ENCODE measurements at regions not wholly inside any gene's neighbourhood (a gene's known extent, or its start where the extent isn't known, plus 50 kb on each side); places are given as distances from the start of the nearest gene placed in this dataset.
A peak's percentile ranks its signal among the peaks of the same experiment; 100 is the strongest.
"Not testable (repeated sequence)": the region's sequence is repeated elsewhere in the genome, so short reads cannot be mapped to it uniquely, and the experiment has no call there.

GRCh38 chrX:92081250-92081649 lies 302.1 kb downstream of the PCDH11X start:
- DNase-seq (ENCODE audit: low read depth), result not testable (repeated sequence)

- peak; percentile 0 for DNase-seq (ENCODE audit: low read depth)
Observed at GRCh38 chrX:92090756-92091155, 311.6 kb downstream of the PCDH11X start.

GRCh38 chrX:92098136-92098535 lies 319.0 kb downstream of the PCDH11X start:
- DNase-seq (ENCODE audit: low read depth), result not testable (repeated sequence)

- not testable (repeated sequence) for DNase-seq (ENCODE audit: low read depth)
Observed at GRCh38 chrX:92100095-92100494, 320.9 kb downstream of the PCDH11X start.

- DNase-seq (ENCODE audit: low read depth), result not testable (repeated sequence)
Observed at GRCh38 chrX:92105693-92106092, 326.5 kb downstream of the PCDH11X start.

GRCh38 chrX:92106671-92107070 lies 327.5 kb downstream of the PCDH11X start:
- DNase-seq (ENCODE audit: low read depth), result not testable (repeated sequence)

- not testable (repeated sequence) for DNase-seq (ENCODE audit: low read depth)
Observed at GRCh38 chrX:92110410-92110911, 331.3 kb downstream of the PCDH11X start.

GRCh38 chrX:92117701-92118100 lies 338.5 kb downstream of the PCDH11X start:
- not testable (repeated sequence) for DNase-seq (ENCODE audit: low read depth)

GRCh38 chrX:92163035-92163434 lies 383.9 kb downstream of the PCDH11X start:
- DNase-seq (ENCODE audit: low read depth), result not testable (repeated sequence)

GRCh38 chrX:92209936-92210335 lies 430.8 kb downstream of the PCDH11X start:
- DNase-seq (ENCODE audit: low read depth), result no peak

GRCh38 chrX:92213786-92214185 lies 434.6 kb downstream of the PCDH11X start:
- DNase-seq (ENCODE audit: low read depth), result no peak

- not testable (repeated sequence) for DNase-seq (ENCODE audit: low read depth)
Observed at GRCh38 chrX:92215011-92215410, 435.8 kb downstream of the PCDH11X start.

GRCh38 chrX:92224406-92224805 lies 445.2 kb downstream of the PCDH11X start:
- DNase-seq (ENCODE audit: low read depth), result no peak

- DNase-seq (ENCODE audit: low read depth), result no peak
Observed at GRCh38 chrX:92230628-92231027, 451.5 kb downstream of the PCDH11X start.

- DNase-seq (ENCODE audit: low read depth), result no peak
Observed at GRCh38 chrX:92231391-92231790, 452.2 kb downstream of the PCDH11X start.

- DNase-seq (ENCODE audit: low read depth), result no peak
Observed at GRCh38 chrX:92232182-92232581, 453.0 kb downstream of the PCDH11X start.

GRCh38 chrX:92241249-92241648 lies 462.1 kb downstream of the PCDH11X start:
- no peak for DNase-seq (ENCODE audit: low read depth)

- DNase-seq (ENCODE audit: low read depth), result peak; percentile 29
Observed at GRCh38 chrX:92247076-92247475, 467.9 kb downstream of the PCDH11X start.

GRCh38 chrX:92249125-92249524 lies 469.9 kb downstream of the PCDH11X start:
- no peak for DNase-seq (ENCODE audit: low read depth)

GRCh38 chrX:92260102-92260501 lies 480.9 kb downstream of the PCDH11X start:
- no peak for DNase-seq (ENCODE audit: low read depth)

GRCh38 chrX:92270936-92271855 lies 492.0 kb downstream of the PCDH11X start:
- DNase-seq (ENCODE audit: low read depth), result no peak

- not testable (repeated sequence) for DNase-seq (ENCODE audit: low read depth)
Observed at GRCh38 chrX:92278556-92278955, 499.4 kb downstream of the PCDH11X start.

GRCh38 chrX:92280347-92280746 lies 501.2 kb downstream of the PCDH11X start:
- not testable (repeated sequence) for DNase-seq (ENCODE audit: low read depth)
